ENCODE measurements at regions not wholly inside any gene's neighbourhood (a gene's known extent, or its start where the extent isn't known, plus 50 kb on each side); places are given as distances from the start of the nearest gene placed in this dataset.

GRCh38 chr14:22194664-22195063, 394.4 kb downstream of the DAD1 start:
- no peak overlapping the region for H3K4me3 ChIP-seq
- intact Hi-C loops (cut with DNase I; ENCODE audit: low total_unique reads) (no loop called here), in situ Hi-C loops (cut with MboI; ENCODE audit: low sequenced_read_pairs in 4 of 4) (no loop called here)
- no peak for TF ChIP-seq CTCF (IDR thresholded peaks at IDR 0.05 in 4 of 5, conservative IDR thresholded peaks at IDR 0.05 in 1 of 5)
- TF ChIP-seq POLR2A (IDR thresholded peaks at IDR 0.05) = no peak
- H3K27ac ChIP-seq = no peak overlapping the region
- H3K27me3 ChIP-seq = no peaks in the 10 kb centered on the region
- H3K9me3 ChIP-seq = no peaks in the 10 kb centered on the region
- ATAC-seq (no peak), DNase-seq (no peak)
- H3K4me1 ChIP-seq = no peaks in the 10 kb centered on the region
- no peaks in the 10 kb centered on the region for H3K36me3 ChIP-seq

- TF ChIP-seq CTCF (IDR thresholded peaks at IDR 0.05 in 4 of 5, conservative IDR thresholded peaks at IDR 0.05 in 1 of 5) = no peak
- no peak for TF ChIP-seq POLR2A (IDR thresholded peaks at IDR 0.05)
- no peaks in the 10 kb centered on the region for H3K4me1 ChIP-seq
- H3K36me3 ChIP-seq = no peaks in the 10 kb centered on the region
- intact Hi-C loops (cut with DNase I; ENCODE audit: low total_unique reads) (no loop called here), in situ Hi-C loops (cut with MboI; ENCODE audit: low sequenced_read_pairs in 4 of 4) (no loop called here)
- DNase-seq (no peak), ATAC-seq (no peak)
- no peak overlapping the region for H3K4me3 ChIP-seq
- H3K9me3 ChIP-seq = no peaks in the 10 kb centered on the region
- no peaks in the 10 kb centered on the region for H3K27me3 ChIP-seq
- H3K27ac ChIP-seq = no peak overlapping the region
Measured at GRCh38 chr14:22190411-22191191, 398.4 kb downstream of the DAD1 start.

GRCh38 chr14:22189881-22190280, 399.1 kb downstream of the DAD1 start:
- in situ Hi-C loops (cut with MboI; ENCODE audit: low sequenced_read_pairs in 4 of 4) (no loop called here), intact Hi-C loops (cut with DNase I; ENCODE audit: low total_unique reads) (no loop called here)
- Histone ChIP-seq H3K36me3 (no peaks in the 10 kb centered on the region), H3K4me3 (no peak overlapping the region), H3K27ac (no peak overlapping the region), H3K4me1 (no peaks in the 10 kb centered on the region), H3K27me3 (no peaks in the 10 kb centered on the region), H3K9me3 (no peaks in the 10 kb centered on the region)
- no peak for TF ChIP-seq CTCF (IDR thresholded peaks at IDR 0.05 in 4 of 5, conservative IDR thresholded peaks at IDR 0.05 in 1 of 5)
- TF ChIP-seq POLR2A (IDR thresholded peaks at IDR 0.05) = no peak
- ATAC-seq (no peak), DNase-seq (no peak)

- Histone ChIP-seq H3K4me3 (no peak overlapping the region), H3K9me3 (no peaks in the 10 kb centered on the region), H3K27me3 (no peaks in the 10 kb centered on the region), H3K4me1 (no peaks in the 10 kb centered on the region), H3K27ac (no peak overlapping the region), H3K36me3 (no peaks in the 10 kb centered on the region)
- TF ChIP-seq POLR2A (IDR thresholded peaks at IDR 0.05) (no peak), CTCF (IDR thresholded peaks at IDR 0.05 in 4 of 5, conservative IDR thresholded peaks at IDR 0.05 in 1 of 5) (no peak)
- intact Hi-C loops (cut with DNase I; ENCODE audit: low total_unique reads) = no loop called here
- DNase-seq (no peak), ATAC-seq (no peak)
- in situ Hi-C loops (cut with MboI; ENCODE audit: low sequenced_read_pairs in 4 of 4) = no loop called here
Measured at GRCh38 chr14:22188318-22188717, 400.7 kb downstream of the DAD1 start.

- DNase-seq (no peak), ATAC-seq (no peak)
- Histone ChIP-seq H3K4me1 (no peaks in the 10 kb centered on the region), H3K4me3 (no peak overlapping the region), H3K27me3 (no peaks in the 10 kb centered on the region), H3K27ac (no peak overlapping the region), H3K36me3 (no peaks in the 10 kb centered on the region), H3K9me3 (no peaks in the 10 kb centered on the region)
- in situ Hi-C loops (cut with MboI; ENCODE audit: low sequenced_read_pairs in 4 of 4) (no loop called here), intact Hi-C loops (cut with DNase I; ENCODE audit: low total_unique reads) (no loop called here)
- TF ChIP-seq CTCF (IDR thresholded peaks at IDR 0.05 in 4 of 5, conservative IDR thresholded peaks at IDR 0.05 in 1 of 5) = no peak
- TF ChIP-seq POLR2A (IDR thresholded peaks at IDR 0.05) = no peak
Measured at GRCh38 chr14:22185789-22186188, 403.2 kb downstream of the DAD1 start.
